Psoas muscle (tissue), 7 donors: ENCODE measurements at regions not wholly inside any gene's neighbourhood (a gene's known extent, or its start where the extent isn't known, plus 50 kb on each side); places are given as distances from the start of the nearest gene placed in this dataset.

Experiments
- ATAC-seq, 4 donors: fragments of 200-7000 bp; cut with Tn5 transposase; one replicate each; pipeline ENCODE4 v1.9.1; 2020; ENCODE audit warnings: moderate library complexity in 3 of 4, mild to moderate bottlenecking in 2 of 4
- DNase-seq, 2 donors: peaks; one replicate each; pipeline ENCODE4 v3.0.0-alpha.2; 2020
- H3K27ac ChIP-seq: fragments of 200-600 bp; one replicate; pipeline ENCODE4 v1.8.0; 2022
- H3K27me3 ChIP-seq, 3 donors: fragments of 200-600 bp in 1 of 3; one replicate each; pipeline versions ENCODE4 v1.6.1 to v1.8.0; 2013 to 2022; ENCODE audit warnings: low read length in 2 of 3, mild to moderate bottlenecking in 2 of 3, moderate library complexity in 1 of 3; ENCODE audit not compliant: insufficient read depth in 3 of 3
- H3K36me3 ChIP-seq, 2 donors: fragments of 200-600 bp in 1 of 2; one replicate each; pipeline versions ENCODE4 v1.6.1 to v1.8.0; 2013 to 2022; ENCODE audit warnings: low read depth in 1 of 2, mild to moderate bottlenecking in 1 of 2, moderate library complexity in 1 of 2; ENCODE audit not compliant: insufficient read depth in 1 of 2
- H3K4me1 ChIP-seq: fragments of 200-600 bp; one replicate; pipeline ENCODE4 v1.8.0; 2022
- H3K4me3 ChIP-seq: fragments of 200-600 bp; one replicate; pipeline ENCODE4 v1.8.0; 2022; ENCODE audit warnings: mild to moderate bottlenecking
- H3K9me3 ChIP-seq: fragments of 200-600 bp; one replicate; pipeline ENCODE4 v1.8.0; 2022
- CTCF ChIP-seq: fragments of 200-600 bp; IDR thresholded peaks from one replicate; pipeline ENCODE4 v1.8.0; 2022; ENCODE audit warnings: antibody characterized with exemption
- WGBS, 3 donors: extraction: QIAGEN DNeasy Blood & Tissue Kit; methylation state at CpG; one replicate each; pipeline versions ENCODE4 v1.1.6 to v1.1.7; 2013; 5-methylcytosine and 5-hydroxymethylcytosine counted together
- intact Hi-C, 2 donors: fragments of 100-400 bp; cut with DNase I; formaldehyde crosslinking; loops; one replicate each; pipeline versions ENCODE4 v1.11.0 to v1.14.2; 2022
- donor health status: healthy with polysubstance abuse.
- donor health status: DM: no; HTN: no; CAD: no; lungs with moderate emphysema.
- donor health status: Bipolar disorder and iron deficiency.
- donor health status: healthy.
- donor health status: DM: yes; HTN: yes; CAD: no.
- donor health status: DM: no; HTN: no; CAD: no.
- donor health status: DM: yes; HTN: yes; CAD: no.

GRCh38 chr15:89397653-89398023 is 63.0 kb upstream of the POLG start:
- 28 to 62% (median 44%) methylated on average over 3 of the region's 3 CpGs for WGBS, 3 donors
- TF ChIP-seq CTCF: no peak
- DNase-seq (no peak), ATAC-seq (no peak)
- Histone ChIP-seq H3K27me3 (peaks cover 0 to 83% (median 25%) of the 10 kb centered on the region in 3 donors), H3K36me3 (no peaks in the 10 kb centered on the region), H3K4me1 (peaks cover 15% of the 10 kb centered on the region), H3K4me3 (no peak overlapping the region), H3K27ac (no peak overlapping the region), H3K9me3 (no peaks in the 10 kb centered on the region)
- intact Hi-C loops: no loop called here

- ATAC-seq (no peak), DNase-seq (no peak)
- Histone ChIP-seq H3K27me3 (peaks cover 0 to 81% (median 25%) of the 10 kb centered on the region in 3 donors), H3K36me3 (no peaks in the 10 kb centered on the region), H3K4me1 (peaks cover 15% of the 10 kb centered on the region), H3K4me3 (no peak overlapping the region), H3K9me3 (no peaks in the 10 kb centered on the region), H3K27ac (no peak overlapping the region)
- no peak for TF ChIP-seq CTCF
- intact Hi-C loops: no loop called here
- 58 to 67% (median 61%) methylated on average over 12 of the region's 12 CpGs for WGBS, 3 donors
These were observed 62.4 kb upstream of the POLG start for GRCh38 chr15:89396723-89397652.

GRCh38 chr15:89395996-89396395 is 61.4 kb upstream of the POLG start:
- Histone ChIP-seq H3K4me3 (no peak overlapping the region), H3K9me3 (no peaks in the 10 kb centered on the region), H3K27me3 (peaks cover 0 to 74% (median 25%) of the 10 kb centered on the region in 3 donors), H3K36me3 (no peaks in the 10 kb centered on the region), H3K27ac (no peak overlapping the region), H3K4me1 (peaks cover 10% of the 10 kb centered on the region)
- intact Hi-C loops: no loop called here
- 60 to 72% (median 67%) methylated on average over 4 of the region's 4 CpGs for WGBS, 3 donors
- ATAC-seq (no peak), DNase-seq (no peak)
- no peak for TF ChIP-seq CTCF

GRCh38 chr15:89395461-89395871 is 60.8 kb upstream of the POLG start:
- Histone ChIP-seq H3K36me3 (no peaks in the 10 kb centered on the region), H3K9me3 (no peaks in the 10 kb centered on the region), H3K4me3 (no peak overlapping the region), H3K27me3 (peaks cover 0 to 68% (median 20%) of the 10 kb centered on the region in 3 donors), H3K27ac (no peak overlapping the region), H3K4me1 (peaks cover 10% of the 10 kb centered on the region)
- DNase-seq (no peak), ATAC-seq (no peak)
- intact Hi-C loops: no loop called here
- 47 to 60% (median 52%) methylated on average over 9 to 10 of the region's 10 CpGs for WGBS, 3 donors
- TF ChIP-seq CTCF: no peak
